22Rv1 (cell line): ENCODE measurements at regions not wholly inside any gene's neighbourhood (a gene's known extent, or its start where the extent isn't known, plus 50 kb on each side); places are given as distances from the start of the nearest gene placed in this dataset.

Source experiments
- ZFX ChIP-seq: fragments of 450-650 bp; IDR thresholded peaks from 2 replicates; pipeline ENCODE4 v1.6.1; 2017; ENCODE audit warnings: antibody characterized with exemption, borderline replicate concordance
- TF ChIP-seq, protein P1 (sequence below): fragments of 450-650 bp; IDR thresholded peaks from 2 replicates; pipeline ENCODE4 v1.5.1; 2017; ENCODE audit warnings: mild to moderate bottlenecking

DNA sequence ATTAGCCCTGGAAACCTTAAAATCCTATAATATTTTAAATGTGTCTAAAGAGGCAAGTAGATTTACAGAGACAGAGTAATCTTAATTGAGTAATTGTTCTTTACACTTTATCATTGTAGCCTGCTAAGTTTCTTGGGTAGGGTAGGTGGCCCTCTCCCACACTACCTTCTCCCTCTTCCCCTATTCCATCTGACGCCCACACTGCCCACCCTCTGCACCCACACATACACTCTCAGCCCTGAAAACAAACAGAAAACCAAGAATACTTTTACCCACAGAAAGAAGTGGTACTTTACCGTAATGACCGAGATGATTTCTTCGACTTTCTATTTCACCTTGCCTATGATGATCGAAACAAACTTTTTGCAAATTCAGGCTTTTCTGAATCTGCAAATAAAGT, 320.4 kb upstream of the OBI1 start:
- TF ChIP-seq, protein P1, sequence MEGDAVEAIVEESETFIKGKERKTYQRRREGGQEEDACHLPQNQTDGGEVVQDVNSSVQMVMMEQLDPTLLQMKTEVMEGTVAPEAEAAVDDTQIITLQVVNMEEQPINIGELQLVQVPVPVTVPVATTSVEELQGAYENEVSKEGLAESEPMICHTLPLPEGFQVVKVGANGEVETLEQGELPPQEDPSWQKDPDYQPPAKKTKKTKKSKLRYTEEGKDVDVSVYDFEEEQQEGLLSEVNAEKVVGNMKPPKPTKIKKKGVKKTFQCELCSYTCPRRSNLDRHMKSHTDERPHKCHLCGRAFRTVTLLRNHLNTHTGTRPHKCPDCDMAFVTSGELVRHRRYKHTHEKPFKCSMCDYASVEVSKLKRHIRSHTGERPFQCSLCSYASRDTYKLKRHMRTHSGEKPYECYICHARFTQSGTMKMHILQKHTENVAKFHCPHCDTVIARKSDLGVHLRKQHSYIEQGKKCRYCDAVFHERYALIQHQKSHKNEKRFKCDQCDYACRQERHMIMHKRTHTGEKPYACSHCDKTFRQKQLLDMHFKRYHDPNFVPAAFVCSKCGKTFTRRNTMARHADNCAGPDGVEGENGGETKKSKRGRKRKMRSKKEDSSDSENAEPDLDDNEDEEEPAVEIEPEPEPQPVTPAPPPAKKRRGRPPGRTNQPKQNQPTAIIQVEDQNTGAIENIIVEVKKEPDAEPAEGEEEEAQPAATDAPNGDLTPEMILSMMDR, result no peak
- no peak for TF ChIP-seq ZFX
